GM12873 (cell line): ENCODE measurements at regions not wholly inside any gene's neighbourhood (a gene's known extent, or its start where the extent isn't known, plus 50 kb on each side); places are given as distances from the start of the nearest gene placed in this dataset.

Experiments used
- CTCF ChIP-seq: IDR thresholded peaks from 2 replicates; pipeline ENCODE4 v1.5.1; 2012; ENCODE audit warnings: low read depth, mild to moderate bottlenecking, moderate library complexity, low read length, control low read depth; ENCODE audit not compliant: insufficient read depth; ENCODE audit errors: missing control alignments

GRCh38 chr2:156165742-156166141, 166.8 kb downstream of the NR4A2 start:
- TF ChIP-seq CTCF, result no peak

GRCh38 chr2:156164091-156164720, 168.3 kb downstream of the NR4A2 start:
- TF ChIP-seq CTCF, result no peak

- TF ChIP-seq CTCF, result no peak
These were observed 173.7 kb downstream of the NR4A2 start for GRCh38 chr2:156158808-156159207.

GRCh38 chr2:156157670-156158069, 174.9 kb downstream of the NR4A2 start:
- no peak for TF ChIP-seq CTCF

GRCh38 chr2:156156580-156156979, 175.9 kb downstream of the NR4A2 start:
- TF ChIP-seq CTCF, result no peak

GRCh38 chr2:156155319-156155718, 177.2 kb downstream of the NR4A2 start:
- TF ChIP-seq CTCF, result no peak

- no peak for TF ChIP-seq CTCF
These were observed 181.2 kb downstream of the NR4A2 start for GRCh38 chr2:156151351-156151750.
